DMS114 treated with DMSO at 0.1 percent for 48 hours (cell line): ENCODE measurements at regions not wholly inside any gene's neighbourhood (a gene's known extent, or its start where the extent isn't known, plus 50 kb on each side); places are given as distances from the start of the nearest gene placed in this dataset.
A peak's percentile ranks its signal among the peaks of the same experiment; 100 is the strongest.
"Not testable (repeated sequence)": the region's sequence is repeated elsewhere in the genome, so short reads cannot be mapped to it uniquely, and the experiment has no call there.

Source experiments
- DNase-seq: peaks from one replicate; lab custom pipeline; 2025; ENCODE audit not compliant: unreplicated experiment; lab: John Stamatoyannopoulos, UW

DNA sequence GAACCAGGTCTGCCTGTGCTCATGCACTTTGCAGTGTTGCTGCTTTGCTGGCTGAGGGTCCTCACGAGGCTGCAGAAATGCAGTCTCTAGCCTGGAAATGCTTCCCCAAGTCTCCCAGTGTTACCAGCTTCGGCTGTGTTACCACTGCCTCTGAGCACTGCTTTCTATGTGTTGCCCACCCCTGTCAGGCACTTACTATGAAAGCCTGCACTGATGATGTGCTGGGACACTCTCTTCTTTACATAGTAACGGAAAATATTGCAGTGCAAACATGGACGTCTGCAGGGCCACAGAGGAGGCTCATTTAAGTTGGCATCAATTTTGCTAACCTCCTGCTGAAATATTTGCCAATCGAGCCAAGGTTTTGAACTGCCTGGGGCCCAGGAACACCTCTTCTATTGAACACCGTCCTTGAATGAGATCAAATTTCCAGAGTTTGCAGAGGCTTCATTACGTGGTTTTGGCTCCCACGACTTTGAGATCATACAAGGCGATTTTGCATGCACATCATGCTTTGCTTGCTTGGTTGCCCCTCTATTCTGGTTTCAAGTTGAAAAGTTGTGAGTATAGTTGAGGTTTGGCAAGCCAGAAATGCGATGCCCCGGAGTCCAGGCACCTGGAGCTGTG lies 404.7 kb upstream of the PODXL start:
- DNase-seq, result no peak

GRCh38 chr7:131959106-131959812 lies 402.8 kb upstream of the PODXL start:
- DNase-seq, result no peak

DNA sequence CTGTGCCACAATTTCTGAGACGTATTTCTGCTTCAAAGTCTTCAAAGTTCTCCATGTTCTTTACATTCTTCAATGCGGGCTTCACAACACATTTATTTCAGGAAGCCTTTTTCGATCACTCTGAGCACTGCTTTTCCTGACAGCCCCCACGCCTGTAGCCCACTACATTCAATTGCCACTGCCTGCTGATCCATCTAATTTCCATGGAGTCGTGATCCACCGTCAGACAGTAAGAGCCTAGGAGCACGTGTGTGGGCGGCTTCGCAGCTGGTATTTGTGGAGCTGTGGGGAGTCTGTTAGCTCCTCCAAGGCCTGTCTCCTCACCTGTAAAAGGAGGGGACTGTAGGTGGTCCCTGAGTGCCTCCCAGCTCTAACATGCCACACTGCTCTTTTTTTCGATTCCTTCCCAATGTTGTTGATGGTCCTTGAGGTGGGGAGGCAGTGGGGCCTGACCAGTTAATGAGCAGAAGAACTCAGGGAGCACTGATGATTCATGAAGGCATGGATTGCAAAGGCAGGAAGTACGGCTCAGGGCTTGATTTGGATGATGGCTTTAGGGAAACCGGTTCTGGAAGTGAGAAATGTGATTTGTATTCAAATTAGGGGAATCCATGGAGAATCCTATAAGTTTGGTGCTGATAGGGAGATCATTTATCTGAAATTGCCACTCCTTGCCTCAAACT lies 401.1 kb upstream of the PODXL start:
- DNase-seq, result no peak

GRCh38 chr7:131956864-131957263 lies 400.4 kb upstream of the PODXL start:
- DNase-seq, result no peak

DNA sequence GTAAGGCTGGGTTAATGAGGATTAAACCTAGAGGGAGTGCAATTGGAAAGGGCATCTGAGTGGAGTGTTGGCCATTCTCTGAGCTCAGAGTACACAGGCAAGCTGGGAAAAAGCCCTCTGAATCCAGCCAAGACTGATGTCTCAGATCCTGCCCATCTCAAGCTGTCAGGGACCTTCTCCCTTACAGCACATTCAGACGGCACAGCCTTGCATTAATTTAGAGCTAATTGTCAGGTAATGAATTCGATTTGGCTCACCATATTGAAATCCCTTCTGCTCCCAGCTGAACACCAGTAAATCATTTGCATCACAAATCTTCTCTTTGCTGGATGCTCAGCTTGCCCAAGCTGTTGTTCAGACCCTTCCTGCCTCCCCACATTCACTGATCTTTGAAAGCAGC lies 399.3 kb upstream of the PODXL start:
- DNase-seq, result no peak

DNA sequence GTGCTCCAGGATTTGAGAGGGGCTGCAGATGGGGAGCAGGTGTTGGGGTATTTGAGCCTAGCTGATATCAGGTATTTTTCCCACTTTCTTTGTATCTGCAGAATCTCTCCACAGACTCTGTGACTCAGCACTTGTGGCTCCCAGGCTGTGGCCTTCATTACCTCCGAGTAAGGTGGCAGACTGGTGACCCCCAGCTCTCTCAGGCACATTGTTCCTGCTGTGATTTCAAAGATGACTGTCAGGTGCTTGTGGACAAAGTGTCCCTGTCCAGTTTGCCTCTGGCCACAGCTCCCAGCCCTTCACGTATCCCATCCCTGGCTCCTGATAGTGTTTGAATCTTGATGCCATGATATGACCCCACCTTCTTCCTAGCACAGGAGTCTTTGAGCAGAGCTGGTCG lies 396.8 kb upstream of the PODXL start:
- DNase-seq, result no peak

DNA sequence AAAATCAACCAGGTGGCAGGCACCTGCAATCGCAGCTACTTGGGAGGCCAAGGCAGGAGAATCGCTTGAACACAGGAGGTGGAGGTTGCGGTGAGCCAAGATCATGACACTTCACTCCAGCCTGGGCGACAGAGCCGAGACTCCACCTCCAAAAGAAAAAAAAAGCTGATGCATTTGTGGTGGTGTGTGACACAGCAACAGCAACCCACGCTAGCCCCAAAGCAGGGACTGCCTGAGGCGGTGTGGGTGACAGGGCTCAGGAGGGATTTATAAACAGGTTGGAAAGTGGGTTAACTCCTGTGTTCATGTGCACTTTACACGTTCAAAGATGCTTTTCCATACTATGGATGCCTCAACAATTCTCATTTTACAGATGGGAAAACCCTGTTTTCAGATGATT lies 395.9 kb upstream of the PODXL start:
- no peak for DNase-seq

DNA sequence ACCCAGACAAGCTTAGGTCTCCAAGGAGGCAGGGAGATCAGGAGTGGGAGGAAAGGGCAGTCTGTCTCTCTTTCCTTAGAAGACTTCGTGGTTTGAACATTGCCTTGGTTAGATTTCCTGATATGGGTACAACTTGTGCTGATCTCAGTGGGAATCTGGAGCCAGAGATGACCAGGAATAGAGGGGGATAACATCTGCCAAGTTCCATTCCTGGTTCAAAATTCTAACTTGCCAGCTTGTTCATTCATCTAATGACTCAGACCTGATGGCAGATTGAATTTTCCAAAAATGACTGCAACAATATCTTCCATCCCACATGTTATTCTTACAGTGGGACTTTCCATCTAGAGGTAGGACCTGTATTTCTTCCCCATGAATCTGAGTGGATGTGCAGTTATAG lies 394.3 kb upstream of the PODXL start:
- DNase-seq, result no peak

GRCh38 chr7:131949659-131950058 lies 393.2 kb upstream of the PODXL start:
- DNase-seq, result no peak

- DNase-seq, result no peak
Measured at GRCh38 chr7:131948434-131949053, 392.1 kb upstream of the PODXL start.

GRCh38 chr7:131947661-131948060 lies 391.2 kb upstream of the PODXL start:
- no peak for DNase-seq

DNA sequence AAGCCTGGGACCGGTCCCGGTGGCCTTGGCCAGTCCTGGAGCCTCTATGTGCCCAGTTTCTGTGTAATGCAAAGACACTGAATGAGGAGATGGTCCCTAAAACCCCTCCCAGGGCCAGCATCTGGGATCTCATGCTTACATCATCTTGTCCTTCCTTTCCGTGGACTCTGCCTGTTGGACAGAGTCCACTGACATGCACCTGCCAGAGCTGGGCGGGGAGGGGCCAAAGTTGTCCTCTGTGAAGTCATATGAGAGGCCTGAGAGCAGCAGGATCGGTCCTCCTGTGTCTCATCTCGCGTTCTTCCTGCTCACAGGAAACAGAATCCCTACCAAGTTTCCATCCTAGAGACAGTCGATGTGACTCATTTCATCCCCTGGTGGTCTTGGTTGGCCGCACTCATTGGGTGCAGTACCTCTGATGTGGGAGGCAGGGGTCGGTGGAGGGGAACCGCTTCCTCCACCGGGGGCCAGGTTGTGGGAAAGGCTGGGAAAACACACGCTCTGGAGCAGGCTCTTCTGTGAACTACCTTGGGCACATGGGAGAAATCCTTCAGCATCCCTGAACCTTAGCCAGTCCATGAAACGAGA lies 389.6 kb upstream of the PODXL start:
- DNase-seq, result no peak

DNA sequence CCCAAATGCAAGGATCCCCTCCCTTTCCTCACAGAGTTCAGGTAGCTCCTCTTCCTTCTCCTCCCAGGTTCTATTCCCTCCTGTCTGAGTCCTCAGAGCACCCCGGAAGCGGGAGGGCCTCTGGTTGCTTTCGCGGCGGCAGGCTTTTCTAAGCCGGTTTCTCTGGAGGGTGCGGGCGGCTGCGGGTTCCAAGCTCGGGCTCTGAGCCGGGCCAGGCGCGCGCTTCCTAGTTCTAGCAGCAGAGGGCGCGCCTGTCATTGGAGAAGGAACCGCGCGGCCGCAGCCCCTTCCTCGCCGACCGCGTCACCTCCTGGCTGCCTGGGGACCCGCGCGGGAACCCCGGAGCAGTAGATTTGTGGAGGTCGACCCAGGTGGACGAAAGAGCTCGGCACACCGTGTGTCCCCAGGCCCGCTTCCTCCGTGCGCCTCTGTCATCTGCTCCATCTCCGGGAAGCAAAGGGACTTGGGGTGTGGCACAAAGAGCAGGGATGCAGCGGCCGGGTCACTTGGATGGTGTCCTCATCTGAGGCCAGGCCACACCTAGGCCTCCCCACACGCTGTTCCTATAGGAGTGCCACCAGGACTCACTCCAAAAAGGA lies 389.0 kb upstream of the PODXL start:
- peak; percentile 28 for DNase-seq

- DNase-seq, result no peak
Measured at GRCh38 chr7:131944556-131945069, 388.2 kb upstream of the PODXL start.

GRCh38 chr7:131943646-131944045 lies 387.2 kb upstream of the PODXL start:
- DNase-seq, result no peak

GRCh38 chr7:131943211-131943610 lies 386.8 kb upstream of the PODXL start:
- DNase-seq, result no peak

- no peak for DNase-seq
Measured at GRCh38 chr7:131942287-131943150, 386.1 kb upstream of the PODXL start.

DNA sequence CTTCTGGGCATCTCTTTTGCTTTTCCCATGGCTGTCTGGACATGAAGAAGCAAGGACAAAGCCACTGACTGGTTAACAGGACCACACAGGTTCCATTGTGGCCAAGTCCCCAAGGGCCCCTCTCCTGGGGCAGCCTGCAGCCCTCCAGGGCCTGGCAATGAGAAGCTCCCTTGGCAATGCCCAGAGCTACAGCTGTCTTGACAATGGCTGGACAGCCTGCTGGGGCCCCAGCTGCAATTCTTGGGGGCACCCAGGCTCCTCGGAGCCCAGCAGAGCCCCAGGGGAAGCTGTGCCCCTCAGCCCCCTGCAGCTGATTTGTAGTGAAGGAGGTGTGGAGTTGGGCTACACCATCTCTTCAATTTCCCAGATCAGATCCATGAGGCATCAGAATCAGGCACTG lies 384.9 kb upstream of the PODXL start:
- no peak for DNase-seq

GRCh38 chr7:131940621-131941165 lies 384.3 kb upstream of the PODXL start:
- no peak for DNase-seq

DNA sequence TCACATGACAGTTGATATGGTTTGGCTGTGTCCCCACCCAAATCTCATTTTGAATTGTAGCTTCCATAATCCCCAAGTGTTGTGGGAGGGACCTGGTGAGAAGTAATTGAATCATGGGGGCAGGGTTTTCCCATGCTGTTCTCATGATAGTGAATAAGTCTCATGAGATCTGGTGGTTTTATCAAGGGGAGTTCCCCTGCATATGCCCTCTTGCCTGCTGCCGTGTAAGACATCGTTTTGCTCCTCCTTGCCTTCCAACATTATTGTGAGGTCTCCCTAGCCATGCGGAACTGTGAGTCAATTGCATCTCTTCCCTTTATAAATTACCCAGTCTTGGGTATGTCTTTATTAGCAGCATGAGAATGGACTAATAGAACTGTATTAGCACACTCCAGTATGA lies 382.4 kb upstream of the PODXL start:
- not testable (repeated sequence) for DNase-seq
